GM12872 (cell line): ENCODE measurements at regions not wholly inside any gene's neighbourhood (a gene's known extent, or its start where the extent isn't known, plus 50 kb on each side); places are given as distances from the start of the nearest gene placed in this dataset.

Experiments
- TF ChIP-seq, protein P1 (sequence below): IDR thresholded peaks from 3 replicates; pipeline ENCODE4 v1.5.1; 2011; ENCODE audit warnings: low read depth, mild to moderate bottlenecking, low read length, moderate library complexity; ENCODE audit not compliant: insufficient read depth

DNA sequence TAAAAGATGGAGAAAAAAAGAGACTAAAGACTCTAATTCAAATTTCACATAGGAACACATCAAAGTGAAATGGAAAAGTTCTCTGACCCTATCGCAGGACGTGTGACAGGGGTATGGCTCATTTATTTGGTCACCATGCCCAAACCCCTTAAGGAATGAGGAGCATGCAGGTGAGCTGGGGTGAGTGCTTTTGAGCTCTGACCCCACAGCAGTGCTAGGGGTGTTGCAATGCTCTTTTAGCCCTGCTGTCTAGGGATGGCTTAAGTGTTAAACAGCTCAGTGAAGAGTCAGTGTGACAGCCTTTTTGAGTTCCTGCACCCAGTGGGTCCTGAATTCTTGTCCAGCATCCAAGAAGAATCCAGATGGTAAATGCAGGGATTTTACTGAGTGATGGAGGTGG is 143.0 kb upstream of the ANKRD55 start:
- TF ChIP-seq, protein P1, sequence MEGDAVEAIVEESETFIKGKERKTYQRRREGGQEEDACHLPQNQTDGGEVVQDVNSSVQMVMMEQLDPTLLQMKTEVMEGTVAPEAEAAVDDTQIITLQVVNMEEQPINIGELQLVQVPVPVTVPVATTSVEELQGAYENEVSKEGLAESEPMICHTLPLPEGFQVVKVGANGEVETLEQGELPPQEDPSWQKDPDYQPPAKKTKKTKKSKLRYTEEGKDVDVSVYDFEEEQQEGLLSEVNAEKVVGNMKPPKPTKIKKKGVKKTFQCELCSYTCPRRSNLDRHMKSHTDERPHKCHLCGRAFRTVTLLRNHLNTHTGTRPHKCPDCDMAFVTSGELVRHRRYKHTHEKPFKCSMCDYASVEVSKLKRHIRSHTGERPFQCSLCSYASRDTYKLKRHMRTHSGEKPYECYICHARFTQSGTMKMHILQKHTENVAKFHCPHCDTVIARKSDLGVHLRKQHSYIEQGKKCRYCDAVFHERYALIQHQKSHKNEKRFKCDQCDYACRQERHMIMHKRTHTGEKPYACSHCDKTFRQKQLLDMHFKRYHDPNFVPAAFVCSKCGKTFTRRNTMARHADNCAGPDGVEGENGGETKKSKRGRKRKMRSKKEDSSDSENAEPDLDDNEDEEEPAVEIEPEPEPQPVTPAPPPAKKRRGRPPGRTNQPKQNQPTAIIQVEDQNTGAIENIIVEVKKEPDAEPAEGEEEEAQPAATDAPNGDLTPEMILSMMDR, result no peak

- TF ChIP-seq, protein P1, result no peak
Measured at GRCh38 chr5:56375011-56375410, 141.9 kb upstream of the ANKRD55 start.

DNA sequence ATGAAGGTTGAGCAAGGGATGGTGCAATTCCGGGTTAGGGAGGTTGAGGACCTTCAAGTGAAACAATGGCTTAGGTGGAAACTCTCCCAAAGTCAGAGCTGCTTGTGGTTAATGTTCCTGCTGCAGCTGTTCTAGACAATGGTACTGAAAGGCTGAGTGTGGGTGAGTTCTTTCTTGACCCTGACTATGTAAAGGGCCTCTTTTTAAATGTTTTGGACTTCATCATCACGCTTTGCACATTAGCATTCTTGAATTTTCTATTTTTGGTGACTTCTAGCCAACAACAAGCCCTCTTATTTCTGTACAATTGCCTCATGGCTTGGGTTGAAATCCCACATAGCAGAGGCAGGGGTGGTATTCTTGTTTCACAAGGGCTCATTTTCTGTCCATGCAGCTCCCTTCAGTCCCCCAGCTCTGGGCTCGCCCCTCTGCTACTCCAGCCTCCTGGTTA is 136.3 kb upstream of the ANKRD55 start:
- TF ChIP-seq, protein P1, result no peak

DNA sequence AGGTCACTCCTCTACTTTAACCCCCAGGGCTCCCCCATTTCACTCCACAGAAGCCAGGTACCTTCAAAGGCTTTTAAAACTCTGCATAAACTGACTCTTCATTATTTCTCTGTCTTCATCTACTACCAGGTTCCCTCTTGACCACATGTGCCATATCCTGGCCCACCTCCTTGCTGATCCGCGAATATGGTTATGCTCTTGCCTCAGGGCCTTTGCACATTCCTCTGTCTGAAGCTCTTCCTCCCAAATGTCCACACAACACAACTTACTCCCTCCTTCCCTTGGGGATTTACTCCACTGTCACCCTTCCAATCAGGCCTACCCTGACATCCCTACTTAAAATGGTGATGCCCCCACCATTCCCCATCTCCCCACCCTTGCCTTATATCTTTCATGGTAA is 134.6 kb upstream of the ANKRD55 start:
- TF ChIP-seq, protein P1, result no peak

GRCh38 chr5:56366986-56367385 is 133.9 kb upstream of the ANKRD55 start:
- TF ChIP-seq, protein P1, result no peak

GRCh38 chr5:56361398-56361797 is 128.3 kb upstream of the ANKRD55 start:
- TF ChIP-seq, protein P1, result no peak

DNA sequence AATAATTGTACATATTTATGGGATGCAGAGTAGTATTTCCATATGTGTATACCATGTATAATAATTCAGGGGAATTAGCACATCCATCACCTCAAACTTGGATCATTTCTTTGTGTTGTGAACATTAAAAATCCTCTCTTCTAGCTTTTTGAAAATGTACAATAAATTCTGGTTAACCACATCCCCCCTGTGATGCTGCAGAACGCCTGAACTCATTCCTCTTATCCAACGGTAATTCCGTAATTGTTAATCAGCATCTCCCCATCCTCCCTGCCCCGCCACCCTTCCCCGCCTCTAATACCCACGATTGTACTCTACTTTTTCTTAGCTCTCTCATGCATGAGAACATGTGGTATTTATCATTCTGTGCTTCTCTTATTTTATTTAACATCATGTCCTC is 127.7 kb upstream of the ANKRD55 start:
- TF ChIP-seq, protein P1, result no peak
